NOMO-1 (cell line): ENCODE measurements at regions not wholly inside any gene's neighbourhood (a gene's known extent, or its start where the extent isn't known, plus 50 kb on each side); places are given as distances from the start of the nearest gene placed in this dataset.

Experiments
- DNase-seq, 2 experiments: peaks; one replicate each; lab custom pipeline; 2025; ENCODE audit not compliant: unreplicated experiment in 2 of 2; lab: John Stamatoyannopoulos, UW

GRCh38 chr12:41983394-41983793 lies 161.3 kb downstream of the GXYLT1 start:
- no peak for DNase-seq

- DNase-seq = no peak
These were observed 162.9 kb downstream of the GXYLT1 start for GRCh38 chr12:41981758-41982157.

- DNase-seq = no peak
These were observed 163.7 kb downstream of the GXYLT1 start for GRCh38 chr12:41981013-41981412.

- no peak for DNase-seq
These were observed 164.3 kb downstream of the GXYLT1 start for GRCh38 chr12:41980390-41980789.

GRCh38 chr12:41979574-41979973 lies 165.1 kb downstream of the GXYLT1 start:
- DNase-seq = no peak

- no peak for DNase-seq
These were observed 172.1 kb downstream of the GXYLT1 start for GRCh38 chr12:41972598-41972997.

GRCh38 chr12:41972196-41972595 lies 172.5 kb downstream of the GXYLT1 start:
- no peak for DNase-seq

GRCh38 chr12:41970744-41971143 lies 173.9 kb downstream of the GXYLT1 start:
- DNase-seq = no peak

GRCh38 chr12:41968599-41968998 lies 176.1 kb downstream of the GXYLT1 start:
- DNase-seq = no peak

GRCh38 chr12:41967668-41968500 lies 176.8 kb downstream of the GXYLT1 start:
- no peak for DNase-seq

GRCh38 chr12:41966916-41967315 lies 177.8 kb downstream of the GXYLT1 start:
- DNase-seq = no peak

- DNase-seq = no peak
These were observed 178.7 kb downstream of the GXYLT1 start for GRCh38 chr12:41966001-41966400.

GRCh38 chr12:41963398-41963797 lies 181.3 kb downstream of the GXYLT1 start:
- no peak for DNase-seq

GRCh38 chr12:41962171-41962572 lies 182.5 kb downstream of the GXYLT1 start:
- no peak for DNase-seq

GRCh38 chr12:41959271-41959670 lies 185.4 kb downstream of the GXYLT1 start:
- DNase-seq = no peak

GRCh38 chr12:41956353-41956752 lies 188.3 kb downstream of the GXYLT1 start:
- no peak for DNase-seq

GRCh38 chr12:41950455-41950854 lies 194.2 kb downstream of the GXYLT1 start:
- no peak for DNase-seq

- DNase-seq = no peak
These were observed 198.6 kb downstream of the GXYLT1 start for GRCh38 chr12:41946106-41946505.

GRCh38 chr12:41944216-41944615 lies 200.5 kb downstream of the GXYLT1 start:
- DNase-seq = peak; percentile 63 to 80

GRCh38 chr12:41943671-41944070 lies 201.0 kb downstream of the GXYLT1 start:
- DNase-seq = no peak

- no peak for DNase-seq
These were observed 202.3 kb downstream of the GXYLT1 start for GRCh38 chr12:41942354-41942753.

- DNase-seq = no peak
These were observed 203.6 kb downstream of the GXYLT1 start for GRCh38 chr12:41941079-41941478.

- no peak for DNase-seq
These were observed 204.1 kb downstream of the GXYLT1 start for GRCh38 chr12:41940571-41940970.
